ENCODE measurements at regions not wholly inside any gene's neighbourhood (a gene's known extent, or its start where the extent isn't known, plus 50 kb on each side); places are given as distances from the start of the nearest gene placed in this dataset.
"Not testable (repeated sequence)": the region's sequence is repeated elsewhere in the genome, so short reads cannot be mapped to it uniquely, and the experiment has no call there.

DNA sequence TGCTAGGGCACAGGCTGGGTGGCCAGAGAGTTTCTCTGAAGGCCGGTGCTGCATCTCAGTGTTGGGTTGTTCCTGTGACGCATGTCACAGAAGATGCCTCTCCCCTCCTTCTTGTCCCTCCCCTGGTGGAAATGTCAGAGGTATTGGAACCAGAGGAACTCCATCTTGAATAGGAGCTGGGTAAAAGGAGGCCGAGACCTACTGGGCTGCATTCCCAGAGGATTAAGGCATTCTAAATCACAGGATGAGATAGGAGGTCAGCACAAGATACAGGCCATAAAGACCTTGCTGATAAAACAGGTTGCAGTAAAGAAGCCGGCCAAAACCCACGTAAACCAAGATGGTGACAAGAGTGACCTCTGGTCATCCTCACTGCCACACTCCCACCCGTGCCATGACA is 50.3 kb upstream of the AGAP1 start:
- H3K36me3 Mint-ChIP-seq (ENCODE audit: low read depth); H3K27ac Mint-ChIP-seq; H3K4me3 Mint-ChIP-seq; H3K27me3 Mint-ChIP-seq; H3K4me1 Mint-ChIP-seq (ENCODE audit: low read depth); intact Hi-C loops (cut with micrococcal nuclease): not testable (repeated sequence)
- peaks cover 14% of the 10 kb centered on the region for H3K9me3 Mint-ChIP-seq
